GM12865 (cell line): ENCODE measurements at regions not wholly inside any gene's neighbourhood (a gene's known extent, or its start where the extent isn't known, plus 50 kb on each side); places are given as distances from the start of the nearest gene placed in this dataset.

Experiments used
- DNase-seq: peaks from one replicate; pipeline ENCODE4 v3.0.0; 2010; ENCODE audit warnings: low read depth
- H3K4me3 ChIP-seq: 2 replicates; pipeline ENCODE4 v1.5.1; 2011; ENCODE audit warnings: mild to moderate bottlenecking, low read depth, low read length, control low read depth
- TF ChIP-seq, protein P1 (sequence below): IDR thresholded peaks from 2 replicates; pipeline ENCODE4 v1.5.1; 2011; ENCODE audit warnings: low read length, control low read depth, low read depth, inconsistent platforms; ENCODE audit not compliant: insufficient read depth; ENCODE audit errors: missing control alignments

- TF ChIP-seq, protein P1, sequence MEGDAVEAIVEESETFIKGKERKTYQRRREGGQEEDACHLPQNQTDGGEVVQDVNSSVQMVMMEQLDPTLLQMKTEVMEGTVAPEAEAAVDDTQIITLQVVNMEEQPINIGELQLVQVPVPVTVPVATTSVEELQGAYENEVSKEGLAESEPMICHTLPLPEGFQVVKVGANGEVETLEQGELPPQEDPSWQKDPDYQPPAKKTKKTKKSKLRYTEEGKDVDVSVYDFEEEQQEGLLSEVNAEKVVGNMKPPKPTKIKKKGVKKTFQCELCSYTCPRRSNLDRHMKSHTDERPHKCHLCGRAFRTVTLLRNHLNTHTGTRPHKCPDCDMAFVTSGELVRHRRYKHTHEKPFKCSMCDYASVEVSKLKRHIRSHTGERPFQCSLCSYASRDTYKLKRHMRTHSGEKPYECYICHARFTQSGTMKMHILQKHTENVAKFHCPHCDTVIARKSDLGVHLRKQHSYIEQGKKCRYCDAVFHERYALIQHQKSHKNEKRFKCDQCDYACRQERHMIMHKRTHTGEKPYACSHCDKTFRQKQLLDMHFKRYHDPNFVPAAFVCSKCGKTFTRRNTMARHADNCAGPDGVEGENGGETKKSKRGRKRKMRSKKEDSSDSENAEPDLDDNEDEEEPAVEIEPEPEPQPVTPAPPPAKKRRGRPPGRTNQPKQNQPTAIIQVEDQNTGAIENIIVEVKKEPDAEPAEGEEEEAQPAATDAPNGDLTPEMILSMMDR = no peak
- no peak for DNase-seq
- no peak overlapping the region for H3K4me3 ChIP-seq
Observed at GRCh38 chr10:109205929-109206585, 717.3 kb downstream of the XPNPEP1 start.

DNA sequence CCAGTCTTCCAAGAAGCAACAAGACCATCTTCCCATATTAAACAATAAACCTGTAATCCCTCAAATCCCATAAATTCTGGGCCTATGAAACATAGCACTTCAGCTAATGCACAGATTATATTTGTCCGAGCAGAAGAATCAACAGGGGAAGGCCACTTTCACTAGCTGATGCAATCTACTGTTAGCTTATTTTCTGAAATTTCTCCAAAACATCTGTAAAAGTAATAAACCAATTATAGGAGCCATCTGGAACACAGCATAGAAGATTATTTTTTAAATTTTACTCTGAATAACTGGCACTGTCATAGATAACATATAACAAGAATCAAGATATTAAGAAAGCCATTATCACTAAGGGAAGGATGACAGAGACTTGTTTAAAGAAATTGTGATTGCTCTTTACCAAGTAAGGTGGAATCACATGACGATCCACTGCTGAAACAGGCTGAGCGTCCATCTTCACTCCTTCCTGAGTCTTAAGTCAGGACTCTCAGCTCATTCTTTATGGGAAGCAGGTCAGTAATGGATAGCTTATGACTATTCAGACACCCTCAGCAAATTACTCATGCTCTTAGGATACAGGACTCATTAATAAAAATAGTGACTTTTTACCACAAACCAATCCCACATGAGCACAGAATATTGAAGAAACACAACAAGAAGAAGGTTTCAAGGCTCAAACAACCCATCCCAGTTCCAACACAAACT is 719.5 kb downstream of the XPNPEP1 start:
- no peak overlapping the region for H3K4me3 ChIP-seq
- no peak for DNase-seq
- TF ChIP-seq, protein P1 = no peak

GRCh38 chr10:109202111-109202510 is 721.2 kb downstream of the XPNPEP1 start:
- no peak for DNase-seq
- H3K4me3 ChIP-seq = no peak overlapping the region
- TF ChIP-seq, protein P1 = no peak

- TF ChIP-seq, protein P1 = no peak
- no peak for DNase-seq
- no peak overlapping the region for H3K4me3 ChIP-seq
Observed at GRCh38 chr10:109200646-109201045, 722.7 kb downstream of the XPNPEP1 start.

DNA sequence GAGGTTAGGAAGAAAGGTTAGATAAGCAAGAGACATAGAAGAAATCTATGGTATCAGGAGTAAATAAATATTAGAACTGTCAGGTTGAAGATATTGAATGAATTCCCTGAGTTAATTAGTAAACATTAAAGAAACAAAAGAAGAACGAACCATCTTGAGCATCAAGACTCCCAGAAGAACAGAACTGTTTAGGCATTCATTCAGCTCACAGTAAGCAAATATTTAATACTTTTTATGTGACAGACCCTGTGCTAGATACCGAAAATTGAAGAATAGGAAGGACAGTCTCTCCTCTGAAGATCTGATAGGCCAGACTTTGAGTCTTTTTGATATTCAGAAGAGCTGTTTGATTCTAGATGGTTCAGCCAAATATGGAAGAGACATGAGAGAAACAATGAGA is 731.5 kb downstream of the XPNPEP1 start:
- DNase-seq = no peak
- no peak overlapping the region for H3K4me3 ChIP-seq

DNA sequence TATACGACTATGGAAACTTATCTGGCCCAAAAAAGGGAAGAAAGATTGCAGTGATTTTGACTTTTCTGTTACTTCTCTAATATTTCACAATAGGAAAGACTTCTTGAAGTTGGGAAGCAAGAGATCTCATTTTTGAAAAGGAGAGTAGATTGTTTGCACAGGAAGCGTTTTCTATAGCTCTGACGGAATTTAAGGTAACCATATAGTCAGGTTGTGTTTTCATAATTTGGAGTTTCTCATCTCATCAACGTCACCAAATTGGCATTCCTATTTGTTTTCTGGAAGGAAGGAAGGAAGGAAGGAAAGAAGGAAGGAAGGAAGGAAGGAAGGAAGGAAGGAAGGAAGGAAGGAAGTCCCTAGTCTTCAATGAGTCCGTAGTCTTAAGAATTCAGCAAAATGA is 732.0 kb downstream of the XPNPEP1 start:
- TF ChIP-seq, protein P1 = no peak
- no peak overlapping the region for H3K4me3 ChIP-seq
- DNase-seq = no peak

More for the DNA sequence above, 731.5 kb downstream of the XPNPEP1 start:
- TF ChIP-seq, protein P1 = no peak
